Brain pericyte (primary cell): ENCODE measurements at regions not wholly inside any gene's neighbourhood (a gene's known extent, or its start where the extent isn't known, plus 50 kb on each side); places are given as distances from the start of the nearest gene placed in this dataset.
"Not testable (repeated sequence)": the region's sequence is repeated elsewhere in the genome, so short reads cannot be mapped to it uniquely, and the experiment has no call there.

ENCODE experiments used
- DNase-seq: peaks from one replicate; pipeline ENCODE4 v3.0.0-alpha.2; 2012; ENCODE audit warnings: low read depth, low spot score

- DNase-seq = not testable (repeated sequence)
Observed at GRCh38 chr5:99733146-99733545, 802.0 kb upstream of the FAM174A start.

GRCh38 chr5:99730653-99731052 is 801.8 kb upstream of the CHD1 start:
- DNase-seq = not testable (repeated sequence)

DNA sequence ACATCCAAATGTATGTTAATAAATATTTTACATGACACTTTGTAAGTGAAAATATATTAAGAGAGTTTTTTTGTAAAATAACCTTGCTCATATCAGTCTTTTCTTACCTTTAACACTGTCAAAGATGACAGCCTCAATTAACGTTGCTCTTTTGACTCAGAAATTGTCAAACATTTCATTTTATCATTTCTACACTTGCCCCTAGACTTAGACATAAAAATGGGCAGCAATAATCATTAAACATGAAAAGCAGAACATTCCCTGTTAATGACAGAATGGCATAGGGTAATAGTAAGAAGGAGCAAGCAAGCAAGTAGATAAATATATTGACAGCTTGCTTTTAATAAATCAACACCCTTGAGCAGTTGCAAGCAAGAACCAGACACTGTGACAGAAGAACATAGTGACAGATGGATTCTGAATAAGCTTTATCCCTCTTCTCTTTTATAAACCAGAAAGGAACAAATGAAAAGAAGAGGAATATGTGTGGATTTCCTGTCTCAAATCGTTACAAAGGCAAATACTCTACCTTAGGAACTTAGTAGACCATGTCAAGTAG is 796.0 kb upstream of the CHD1 start:
- no peak for DNase-seq

DNA sequence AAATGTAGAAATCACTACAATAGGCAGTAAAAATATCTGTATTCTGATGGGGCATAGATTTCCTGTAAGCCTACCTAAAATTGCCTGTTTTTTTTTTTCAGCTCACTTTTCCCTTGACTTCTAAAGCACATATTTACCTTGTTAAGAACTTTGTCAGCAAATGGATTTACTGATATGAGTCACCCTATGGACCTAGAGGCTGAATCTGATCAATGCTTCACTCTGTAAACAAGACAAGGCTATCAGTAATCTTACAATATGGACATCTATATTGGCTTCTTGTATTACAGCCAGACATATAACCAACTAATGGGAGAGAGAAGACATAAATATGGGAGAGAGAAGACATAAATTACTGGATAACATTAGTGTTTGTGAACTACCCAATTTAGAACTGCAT is 792.7 kb upstream of the CHD1 start:
- no peak for DNase-seq

DNA sequence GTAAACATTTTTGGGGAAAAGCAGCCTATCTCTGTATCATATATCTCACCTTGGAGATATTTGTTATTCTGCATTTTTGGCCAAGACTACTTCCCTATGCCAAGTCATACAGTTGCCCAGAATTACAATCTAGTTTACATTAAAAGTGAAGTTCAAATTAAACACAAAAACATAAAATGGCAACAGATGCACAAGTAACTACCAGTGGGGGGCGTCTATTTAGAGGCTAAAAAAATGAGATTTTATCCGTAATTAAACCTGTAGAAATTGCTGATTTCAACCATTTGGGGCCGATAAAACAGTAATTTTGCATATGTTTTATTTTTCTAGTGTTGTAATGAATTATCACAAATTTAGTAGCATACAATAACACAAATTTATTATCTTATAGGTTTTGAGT is 787.1 kb upstream of the CHD1 start:
- no peak for DNase-seq

DNA sequence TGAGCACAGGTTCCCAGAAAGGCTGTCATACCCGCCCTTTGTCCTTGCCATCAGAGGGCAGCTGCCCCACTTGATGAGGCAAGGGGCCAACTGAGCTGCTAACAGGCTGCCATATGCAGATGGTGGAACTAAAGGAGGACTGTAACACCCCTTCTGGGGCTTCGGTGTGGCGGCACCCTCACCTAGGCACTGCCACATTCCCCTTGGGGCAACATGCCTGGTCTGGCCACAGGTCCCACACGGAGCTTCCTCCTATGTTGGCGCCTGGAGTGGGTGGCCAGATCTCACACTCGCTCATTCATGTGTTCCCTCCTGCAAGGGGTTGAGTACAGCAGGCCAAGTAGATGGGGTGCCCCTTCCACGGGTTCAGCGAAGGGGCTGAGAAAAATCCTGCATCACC is 777.4 kb upstream of the CHD1 start:
- DNase-seq = no peak

GRCh38 chr5:99702565-99702964 is 773.8 kb upstream of the CHD1 start:
- no peak for DNase-seq

GRCh38 chr5:99694884-99695283 is 766.1 kb upstream of the CHD1 start:
- no peak for DNase-seq

DNA sequence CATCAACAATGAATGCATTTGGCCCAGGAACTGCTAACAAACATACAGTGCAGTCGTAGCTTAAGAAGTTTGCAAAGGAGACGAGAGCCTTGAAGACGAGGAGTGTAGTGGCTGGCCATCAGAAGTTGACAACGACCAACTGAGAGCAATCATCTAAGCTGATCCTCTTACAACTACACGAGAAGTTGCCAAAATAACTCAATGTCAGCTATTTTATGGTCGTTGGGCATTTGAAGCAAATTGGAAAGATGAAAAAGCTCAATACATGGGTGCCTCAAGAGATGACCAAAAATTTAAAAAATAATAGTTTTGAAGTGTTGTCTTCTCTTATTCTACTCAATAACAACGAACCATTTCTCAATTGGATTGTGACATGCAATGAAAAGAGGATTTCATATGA is 757.7 kb upstream of the CHD1 start:
- no peak for DNase-seq

DNA sequence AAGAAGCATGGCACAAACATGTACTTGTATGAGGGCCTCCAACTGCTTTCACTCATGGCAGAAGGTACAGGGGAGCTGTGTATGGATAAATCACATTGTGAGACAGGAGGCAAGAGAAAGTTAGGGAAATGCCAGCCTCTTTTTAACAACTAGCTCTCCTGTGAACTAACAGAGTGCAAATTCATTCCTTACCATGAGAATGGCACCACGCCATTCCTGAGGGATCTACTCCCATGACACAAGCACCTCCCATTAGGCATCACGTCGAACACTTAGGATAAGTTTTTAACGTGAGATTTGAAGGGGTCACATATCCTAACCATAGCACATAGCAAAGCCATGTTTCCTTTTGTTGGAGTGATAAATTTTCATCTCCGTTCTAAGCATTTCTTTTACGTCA is 747.2 kb upstream of the CHD1 start:
- no peak for DNase-seq

DNA sequence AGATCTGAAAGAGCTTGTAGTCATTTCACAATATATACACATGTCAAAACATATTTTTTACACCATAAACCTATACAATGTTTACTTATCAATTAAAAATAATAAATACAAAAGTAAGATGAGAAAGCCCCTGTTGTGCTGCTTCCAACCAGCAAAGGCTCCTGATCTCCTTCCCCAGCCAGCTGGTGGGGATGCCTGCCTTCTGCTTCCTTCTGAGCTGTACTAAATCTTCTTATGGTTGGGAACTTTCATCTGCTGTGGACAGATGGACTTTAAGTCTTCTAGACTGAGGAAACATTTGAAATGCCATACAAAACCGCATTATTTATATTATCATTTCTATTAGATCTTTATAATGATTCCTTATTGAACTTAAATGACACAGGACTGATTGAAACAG is 745.3 kb upstream of the CHD1 start:
- DNase-seq = no peak

- no peak for DNase-seq
Observed at GRCh38 chr5:99664972-99665371, 736.2 kb upstream of the CHD1 start.

GRCh38 chr5:99651298-99651697 is 722.5 kb upstream of the CHD1 start:
- no peak for DNase-seq

DNA sequence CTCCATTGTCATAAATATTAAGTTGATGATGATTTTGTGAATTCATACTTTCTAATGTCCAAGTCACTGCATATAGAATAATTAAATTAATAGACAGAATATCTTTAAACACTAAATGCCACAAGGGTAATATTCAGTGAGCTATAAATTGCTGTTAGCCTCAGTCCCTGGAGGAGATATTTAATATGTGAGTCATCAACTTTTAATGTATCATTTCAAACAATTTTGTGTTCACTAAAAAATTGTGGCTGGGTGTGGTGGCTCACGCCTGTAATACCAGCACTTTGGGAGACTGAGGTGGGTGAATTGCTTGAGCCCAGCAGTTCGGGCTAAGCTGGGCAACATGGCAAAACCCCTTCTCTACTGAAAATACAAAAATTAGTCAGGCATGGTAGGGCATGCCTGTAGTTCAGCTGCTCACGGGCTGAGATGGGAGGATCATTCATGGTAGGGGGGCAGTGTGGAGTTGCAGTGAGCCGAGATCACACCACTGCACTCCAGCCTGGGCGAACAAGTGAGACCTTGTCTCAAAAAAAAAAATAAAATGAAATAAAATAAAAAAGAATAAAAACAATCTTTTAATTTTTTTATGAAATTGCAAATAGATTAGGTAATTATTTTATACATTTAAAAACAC is 717.3 kb upstream of the CHD1 start:
- DNase-seq = no peak

DNA sequence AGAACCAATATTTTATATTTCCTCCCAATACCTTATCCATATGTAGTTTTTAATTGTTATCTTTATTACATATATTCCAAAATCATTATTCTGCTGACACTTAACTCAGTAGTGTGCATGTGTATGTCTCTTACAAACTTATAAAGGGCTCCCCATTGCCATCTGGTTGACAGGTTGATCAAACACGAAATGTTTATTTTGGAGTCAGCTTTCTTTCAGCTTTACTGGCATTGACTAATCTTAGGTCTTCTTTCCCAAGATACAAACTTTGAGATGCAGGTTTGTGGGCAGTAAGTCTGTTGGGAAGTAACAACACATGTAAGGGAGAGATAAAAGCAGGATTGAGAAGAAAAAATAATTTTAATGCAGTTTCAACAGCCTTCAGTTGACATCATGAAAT is 716.0 kb upstream of the CHD1 start:
- no peak for DNase-seq

- DNase-seq = no peak
Observed at GRCh38 chr5:99640646-99641045, 711.8 kb upstream of the CHD1 start.

DNA sequence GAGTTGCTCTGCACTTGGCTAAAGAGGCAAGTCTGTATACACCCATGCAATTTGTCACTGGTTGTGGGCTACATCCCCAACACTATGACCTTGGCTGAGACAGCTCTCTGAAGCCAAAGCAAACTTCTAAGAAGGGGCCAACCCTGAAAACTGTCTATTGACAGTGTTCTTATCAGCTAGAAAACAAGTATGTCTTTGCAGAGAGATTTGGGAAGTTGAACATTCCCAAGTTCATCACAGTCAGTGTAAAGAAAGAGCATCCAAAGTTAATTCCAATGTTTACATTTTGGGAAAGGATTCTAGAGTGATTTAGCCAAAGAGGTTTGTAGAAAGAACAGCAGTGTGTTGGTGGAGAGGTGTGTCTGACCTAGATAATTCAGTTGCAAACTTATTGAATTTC is 711.1 kb upstream of the CHD1 start:
- no peak for DNase-seq

- no peak for DNase-seq
Observed at GRCh38 chr5:99636663-99637062, 707.9 kb upstream of the CHD1 start.

GRCh38 chr5:99621772-99622681 is 693.2 kb upstream of the CHD1 start:
- no peak for DNase-seq

DNA sequence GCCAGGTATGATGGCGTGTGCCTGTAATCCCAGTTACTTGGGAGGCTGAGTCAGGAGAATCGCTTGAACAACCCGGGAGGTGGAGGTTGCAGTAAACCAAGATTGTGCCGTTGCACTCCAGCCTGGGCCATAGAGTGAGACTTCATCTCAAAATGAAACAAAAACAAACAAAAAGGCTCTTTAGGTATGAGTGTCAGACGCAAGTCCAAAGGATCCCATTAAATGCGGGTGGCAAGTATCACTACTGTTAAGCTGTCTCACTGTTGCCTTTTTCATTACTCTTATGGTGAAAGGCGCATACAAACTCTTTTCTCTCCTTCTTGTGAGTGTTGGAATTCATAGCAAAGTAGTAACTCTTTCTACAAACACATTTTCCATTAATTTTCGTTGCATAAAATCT is 688.5 kb upstream of the CHD1 start:
- no peak for DNase-seq

- no peak for DNase-seq
Observed at GRCh38 chr5:99614888-99615287, 686.1 kb upstream of the CHD1 start.

DNA sequence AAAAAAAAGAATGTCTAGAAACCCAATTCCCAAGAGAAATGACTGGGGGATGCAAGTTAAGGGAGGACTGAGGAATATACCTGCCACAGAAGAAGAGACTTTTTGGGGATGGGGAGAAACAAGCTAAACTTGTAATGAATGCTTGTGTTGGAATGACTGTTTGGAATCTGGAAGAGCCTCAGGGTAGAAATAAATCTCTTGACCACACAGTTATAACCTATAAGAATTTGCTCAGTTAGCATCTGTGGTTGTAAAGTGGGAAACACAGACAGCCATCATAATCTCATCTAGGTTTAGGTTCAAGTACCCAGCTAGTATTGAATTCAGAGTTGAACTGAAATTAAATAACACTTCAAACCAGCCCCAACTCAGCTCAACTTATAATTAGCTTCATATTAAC is 678.3 kb upstream of the CHD1 start:
- no peak for DNase-seq

- DNase-seq = no peak
Observed at GRCh38 chr5:99605904-99606303, 677.1 kb upstream of the CHD1 start.
